ENCODE measurements at regions not wholly inside any gene's neighbourhood (a gene's known extent, or its start where the extent isn't known, plus 50 kb on each side); places are given as distances from the start of the nearest gene placed in this dataset.

- DNase-seq (ENCODE audit: low read depth in 4 of 4, low spot score in 3 of 4), result no peak
Measured at GRCh38 chr4:96093563-96093962, 253.7 kb downstream of the PDHA2 start.

- DNase-seq (ENCODE audit: low read depth in 4 of 4, low spot score in 3 of 4), result no peak
Measured at GRCh38 chr4:96094183-96094582, 254.3 kb downstream of the PDHA2 start.

GRCh38 chr4:96097040-96097607 is 257.2 kb downstream of the PDHA2 start:
- no peak for DNase-seq (ENCODE audit: low read depth in 4 of 4, low spot score in 3 of 4)

- DNase-seq (ENCODE audit: low read depth in 4 of 4, low spot score in 3 of 4), result no peak
Measured at GRCh38 chr4:96097693-96098092, 257.8 kb downstream of the PDHA2 start.

GRCh38 chr4:96099031-96099430 is 259.1 kb downstream of the PDHA2 start:
- DNase-seq (ENCODE audit: low read depth in 4 of 4, low spot score in 3 of 4), result no peak

- no peak for DNase-seq (ENCODE audit: low read depth in 4 of 4, low spot score in 3 of 4)
Measured at GRCh38 chr4:96102541-96103026, 262.7 kb downstream of the PDHA2 start.

- DNase-seq (ENCODE audit: low read depth in 4 of 4, low spot score in 3 of 4), result no peak
Measured at GRCh38 chr4:96103086-96103485, 263.2 kb downstream of the PDHA2 start.

GRCh38 chr4:96108146-96108545 is 268.3 kb downstream of the PDHA2 start:
- no peak for DNase-seq (ENCODE audit: low read depth in 4 of 4, low spot score in 3 of 4)

- no peak for DNase-seq (ENCODE audit: low read depth in 4 of 4, low spot score in 3 of 4)
Measured at GRCh38 chr4:96112631-96113030, 272.7 kb downstream of the PDHA2 start.

- DNase-seq (ENCODE audit: low read depth in 4 of 4, low spot score in 3 of 4), result no peak
Measured at GRCh38 chr4:96120206-96120605, 280.3 kb downstream of the PDHA2 start.

- no peak for DNase-seq (ENCODE audit: low read depth in 4 of 4, low spot score in 3 of 4)
Measured at GRCh38 chr4:96126227-96126626, 286.3 kb downstream of the PDHA2 start.

GRCh38 chr4:96131186-96131585 is 291.3 kb downstream of the PDHA2 start:
- no peak for DNase-seq (ENCODE audit: low read depth in 4 of 4, low spot score in 3 of 4)

GRCh38 chr4:96134806-96135205 is 294.9 kb downstream of the PDHA2 start:
- no peak for DNase-seq (ENCODE audit: low read depth in 4 of 4, low spot score in 3 of 4)

GRCh38 chr4:96136056-96136455 is 296.2 kb downstream of the PDHA2 start:
- no peak for DNase-seq (ENCODE audit: low read depth in 4 of 4, low spot score in 3 of 4)

- DNase-seq (ENCODE audit: low read depth in 4 of 4, low spot score in 3 of 4), result no peak
Measured at GRCh38 chr4:96139251-96139929, 299.5 kb downstream of the PDHA2 start.

- no peak for DNase-seq (ENCODE audit: low read depth in 4 of 4, low spot score in 3 of 4)
Measured at GRCh38 chr4:96145601-96146000, 305.7 kb downstream of the PDHA2 start.

GRCh38 chr4:96146686-96147085 is 306.8 kb downstream of the PDHA2 start:
- no peak for DNase-seq (ENCODE audit: low read depth in 4 of 4, low spot score in 3 of 4)

- no peak for DNase-seq (ENCODE audit: low read depth in 4 of 4, low spot score in 3 of 4)
Measured at GRCh38 chr4:96149894-96150293, 310.0 kb downstream of the PDHA2 start.

- no peak for DNase-seq (ENCODE audit: low read depth in 4 of 4, low spot score in 3 of 4)
Measured at GRCh38 chr4:96150466-96150865, 310.6 kb downstream of the PDHA2 start.

GRCh38 chr4:96152824-96153223 is 312.9 kb downstream of the PDHA2 start:
- no peak for DNase-seq (ENCODE audit: low read depth in 4 of 4, low spot score in 3 of 4)

- no peak for DNase-seq (ENCODE audit: low read depth in 4 of 4, low spot score in 3 of 4)
Measured at GRCh38 chr4:96154676-96155075, 314.8 kb downstream of the PDHA2 start.

GRCh38 chr4:96162636-96163035 is 322.7 kb downstream of the PDHA2 start:
- no peak for DNase-seq (ENCODE audit: low read depth in 4 of 4, low spot score in 3 of 4)

Data from left renal pelvis (tissue), 4 donors.